Peyer's patch (tissue), 4 donors: ENCODE measurements at regions not wholly inside any gene's neighbourhood (a gene's known extent, or its start where the extent isn't known, plus 50 kb on each side); places are given as distances from the start of the nearest gene placed in this dataset.
A peak's percentile ranks its signal among the peaks of the same experiment; 100 is the strongest.

Experiments used
- DNase-seq, 3 donors: peaks; one replicate each; pipeline ENCODE4 v3.0.0-alpha.2; 2017 to 2019
- H3K27ac ChIP-seq, 4 donors: fragments of 200-600 bp; sonication (generic); one replicate each; pipeline ENCODE4 v1.5.1; 2016 to 2019
- H3K27me3 ChIP-seq, 2 donors: fragments of 200-600 bp; sonication (generic); one replicate each; pipeline ENCODE4 v1.5.1; 2019
- H3K36me3 ChIP-seq, 3 donors: fragments of 200-600 bp; sonication (generic); one replicate each; pipeline ENCODE4 v1.5.1; 2016 to 2019
- H3K4me1 ChIP-seq, 4 donors: fragments of 200-600 bp; sonication (generic); one replicate each; pipeline ENCODE4 v1.5.1; 2016 to 2019
- H3K4me3 ChIP-seq, 4 donors: fragments of 200-600 bp; sonication (generic); 1 replicate in 3 of 4; 2 replicates in 1 of 4; pipeline ENCODE4 v1.5.1; 2016 to 2019; ENCODE audit warnings: mild to moderate bottlenecking in 1 of 4
- H3K9me3 ChIP-seq, 4 donors: fragments of 200-600 bp; sonication (generic); one replicate each; pipeline ENCODE4 v1.5.1; 2016 to 2019; ENCODE audit warnings: mild to moderate bottlenecking in 1 of 4
- CTCF ChIP-seq, 6 experiments: fragments of 450-650 bp in 4 of 6; fragments of 200-600 bp in 2 of 6; sonication (generic) in 1 of 6; IDR thresholded peaks; one replicate each; pipeline ENCODE4 v1.5.1; 2017 to 2019; ENCODE audit warnings: antibody characterized with exemption in 6 of 6, mild to moderate bottlenecking in 3 of 6, moderate library complexity in 1 of 6
- POLR2A ChIP-seq, 2 donors: fragments of 450-650 bp; IDR thresholded peaks; one replicate each; pipeline ENCODE4 v1.5.1; 2017; ENCODE audit warnings: antibody characterized with exemption in 2 of 2, mild to moderate bottlenecking in 2 of 2, moderate library complexity in 2 of 2

- no peaks in the 10 kb centered on the region for H3K9me3 ChIP-seq
- no peak overlapping the region for H3K4me3 ChIP-seq
- TF ChIP-seq CTCF (IDR thresholded peaks at IDR 0.05) (no peak), POLR2A (IDR thresholded peaks at IDR 0.05) (no peak)
- H3K36me3 ChIP-seq, result no peaks in the 10 kb centered on the region
- H3K27me3 ChIP-seq, result no peaks in the 10 kb centered on the region
- no peak overlapping the region for H3K27ac ChIP-seq
- DNase-seq, result no peak
- peaks cover 0 to 3% (median 0%) of the 10 kb centered on the region in 4 donors for H3K4me1 ChIP-seq
Measured at GRCh38 chr16:17940584-17941364, 395.8 kb downstream of the NPIPA8 start.

GRCh38 chr16:17939723-17940122 lies 396.8 kb downstream of the NPIPA8 start:
- Histone ChIP-seq H3K9me3 (no peaks in the 10 kb centered on the region), H3K36me3 (no peaks in the 10 kb centered on the region), H3K27ac (peak overlapping the region in 1 of 4 donors; percentile 57), H3K4me3 (no peak overlapping the region), H3K27me3 (no peaks in the 10 kb centered on the region), H3K4me1 (peaks cover 0 to 3% (median 0%) of the 10 kb centered on the region in 4 donors)
- no peak for DNase-seq
- TF ChIP-seq CTCF (IDR thresholded peaks at IDR 0.05), result no peak
- TF ChIP-seq POLR2A (IDR thresholded peaks at IDR 0.05), result no peak

- no peak overlapping the region for H3K4me3 ChIP-seq
Measured at GRCh38 chr16:17939122-17939536, 397.4 kb downstream of the NPIPA8 start.

GRCh38 chr16:17938546-17938945 lies 398.0 kb downstream of the NPIPA8 start:
- peaks cover 0 to 3% (median 0%) of the 10 kb centered on the region in 4 donors for H3K4me1 ChIP-seq
- H3K9me3 ChIP-seq, result no peaks in the 10 kb centered on the region
- H3K4me3 ChIP-seq, result no peak overlapping the region
- DNase-seq, result no peak
- H3K27ac ChIP-seq, result no peak overlapping the region
- no peak for TF ChIP-seq POLR2A (IDR thresholded peaks at IDR 0.05)
- TF ChIP-seq CTCF (IDR thresholded peaks at IDR 0.05), result no peak
- H3K27me3 ChIP-seq, result no peaks in the 10 kb centered on the region
- no peaks in the 10 kb centered on the region for H3K36me3 ChIP-seq

More at GRCh38 chr16:17939122-17939536, 397.4 kb downstream of the NPIPA8 start:
- Histone ChIP-seq H3K36me3 (no peaks in the 10 kb centered on the region), H3K27me3 (no peaks in the 10 kb centered on the region), H3K4me1 (peaks cover 0 to 3% (median 0%) of the 10 kb centered on the region in 4 donors), H3K9me3 (no peaks in the 10 kb centered on the region), H3K27ac (peak overlapping the region in 1 of 4 donors; percentile 57)
- no peak for DNase-seq
- TF ChIP-seq CTCF (IDR thresholded peaks at IDR 0.05), result no peak
- TF ChIP-seq POLR2A (IDR thresholded peaks at IDR 0.05), result no peak

GRCh38 chr16:17936766-17937402 lies 399.7 kb downstream of the NPIPA8 start:
- Histone ChIP-seq H3K9me3 (no peaks in the 10 kb centered on the region), H3K27ac (no peak overlapping the region), H3K4me1 (peaks cover 0 to 3% (median 0%) of the 10 kb centered on the region in 4 donors), H3K27me3 (no peaks in the 10 kb centered on the region), H3K4me3 (no peak overlapping the region), H3K36me3 (no peaks in the 10 kb centered on the region)
- no peak for TF ChIP-seq POLR2A (IDR thresholded peaks at IDR 0.05)
- TF ChIP-seq CTCF (IDR thresholded peaks at IDR 0.05), result no peak
- no peak for DNase-seq
